Iris pigment epithelial cell (primary cell): ENCODE measurements at regions not wholly inside any gene's neighbourhood (a gene's known extent, or its start where the extent isn't known, plus 50 kb on each side); places are given as distances from the start of the nearest gene placed in this dataset.
"Not testable (repeated sequence)": the region's sequence is repeated elsewhere in the genome, so short reads cannot be mapped to it uniquely, and the experiment has no call there.

Experiments
- DNase-seq: peaks from one replicate; pipeline ENCODE4 v3.0.0-alpha.2; 2011; ENCODE audit warnings: low read depth

- no peak for DNase-seq
Observed at GRCh38 chr2:107461301-107461700, 365.4 kb upstream of the RGPD4 start.

GRCh38 chr2:107462181-107462580, 364.5 kb upstream of the RGPD4 start:
- DNase-seq = no peak

DNA sequence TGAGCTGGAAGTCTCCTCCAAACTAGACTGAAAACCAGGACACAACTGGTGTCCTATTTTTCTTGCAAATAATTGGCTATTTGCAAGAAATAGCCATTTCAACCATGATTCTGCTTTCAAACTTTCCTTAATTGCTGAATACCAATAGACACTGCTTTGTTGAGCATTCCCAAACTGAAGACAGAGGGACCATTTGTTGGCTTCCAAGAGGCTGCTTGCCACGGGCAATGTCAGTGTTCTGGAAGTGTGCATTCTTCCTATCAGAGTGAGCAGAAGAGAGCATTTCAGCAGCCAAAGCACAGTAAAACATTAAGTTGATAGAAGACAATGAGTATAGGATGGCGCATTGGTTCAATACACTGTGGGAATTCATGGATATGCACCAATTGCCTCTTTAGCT, 360.5 kb upstream of the RGPD4 start:
- no peak for DNase-seq

GRCh38 chr2:107466984-107467773, 359.5 kb upstream of the RGPD4 start:
- peak; percentile 1 for DNase-seq

DNA sequence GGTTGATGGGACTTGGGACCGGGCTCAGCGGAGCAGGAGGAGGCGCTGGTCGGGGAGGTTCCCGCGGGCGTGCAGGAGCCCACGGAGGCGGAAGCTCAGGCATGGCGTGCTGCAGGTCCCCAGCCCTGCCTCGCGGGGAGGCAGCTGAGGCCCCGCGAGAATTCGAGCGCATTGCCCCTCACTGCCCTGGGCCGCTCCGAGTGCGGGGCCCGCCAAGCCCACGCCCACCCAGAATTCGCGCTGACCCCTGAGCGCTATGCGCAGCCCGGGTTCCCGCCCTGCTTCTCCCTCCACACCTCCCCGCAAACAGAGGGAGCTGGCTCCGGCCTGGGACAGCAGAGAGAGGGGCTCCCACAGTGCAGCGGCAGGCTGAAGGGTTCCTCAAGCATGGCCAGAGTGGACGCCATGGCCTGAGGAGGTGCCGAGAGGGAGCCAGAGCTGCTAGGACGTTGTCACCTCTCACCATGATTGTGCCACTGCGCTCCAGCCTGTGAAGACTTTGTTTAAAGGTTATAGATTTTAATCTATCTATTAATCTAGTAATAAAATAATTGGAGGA, 357.2 kb upstream of the RGPD4 start:
- DNase-seq = no peak

DNA sequence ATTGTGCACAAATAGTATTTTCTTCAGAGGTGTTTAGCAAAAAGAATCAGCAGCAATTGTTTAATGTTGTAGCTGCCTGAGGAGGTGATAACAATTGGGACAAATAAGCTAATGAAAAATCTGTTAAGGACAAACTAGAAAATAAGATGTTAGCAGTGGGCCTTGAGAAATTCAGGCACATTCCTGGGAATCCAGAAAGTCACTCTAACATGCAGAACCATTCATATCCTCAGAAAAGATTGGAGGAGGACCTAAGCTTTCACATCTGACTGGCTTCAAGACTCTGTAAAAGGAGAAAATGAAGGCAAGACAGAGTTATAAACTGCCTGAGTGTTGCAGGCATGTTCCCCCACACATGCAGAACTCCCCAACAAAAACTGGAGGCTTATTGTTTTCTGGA, 353.5 kb upstream of the RGPD4 start:
- no peak for DNase-seq

DNA sequence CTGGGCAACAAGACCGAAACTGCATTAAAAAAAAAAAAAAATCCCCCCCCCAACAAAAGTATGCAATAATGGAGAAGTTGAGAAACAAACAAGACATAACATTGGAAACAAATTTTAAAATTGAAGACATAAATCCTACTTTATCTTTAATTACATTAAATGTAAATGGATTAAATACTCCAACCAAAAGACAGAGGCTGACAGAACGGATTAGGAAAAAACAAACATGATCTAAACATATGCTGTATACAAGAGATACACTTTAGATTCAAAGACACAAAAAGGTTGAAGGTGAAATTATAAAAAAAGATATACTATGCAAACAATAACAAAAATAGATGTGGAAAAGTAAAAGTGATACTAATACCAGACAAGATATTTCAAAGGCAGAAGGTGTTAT, 350.8 kb upstream of the RGPD4 start:
- DNase-seq = no peak

GRCh38 chr2:107502539-107502938, 324.2 kb upstream of the RGPD4 start:
- DNase-seq = no peak

GRCh38 chr2:107511970-107512789, 314.5 kb upstream of the RGPD4 start:
- DNase-seq = no peak

GRCh38 chr2:107525406-107525805, 301.3 kb upstream of the RGPD4 start:
- DNase-seq = peak; percentile 92

- DNase-seq = no peak
Observed at GRCh38 chr2:107529146-107529545, 297.5 kb upstream of the RGPD4 start.

GRCh38 chr2:107530046-107530445, 296.6 kb upstream of the RGPD4 start:
- no peak for DNase-seq

DNA sequence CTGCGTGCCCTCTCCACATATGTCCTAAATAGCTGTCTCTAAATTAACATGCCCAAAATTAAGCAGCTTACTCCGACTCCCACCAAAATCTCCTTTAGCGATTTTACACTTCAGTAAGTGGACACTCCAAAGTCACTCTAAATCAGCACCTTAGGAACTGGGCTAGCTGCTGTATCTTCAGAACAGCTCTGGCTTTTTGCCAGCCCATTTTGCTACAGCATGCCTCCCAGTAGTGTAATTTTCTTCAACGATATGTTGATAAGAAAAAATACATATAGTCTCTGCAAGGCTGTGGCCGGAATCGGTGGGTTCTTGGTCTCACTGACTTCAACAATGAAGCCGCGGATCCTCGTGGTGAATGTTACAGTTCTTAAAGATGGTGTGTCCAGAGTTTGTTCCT, 291.8 kb upstream of the RGPD4 start:
- no peak for DNase-seq

- not testable (repeated sequence) for DNase-seq
Observed at GRCh38 chr2:107535905-107536689, 290.6 kb upstream of the RGPD4 start.

DNA sequence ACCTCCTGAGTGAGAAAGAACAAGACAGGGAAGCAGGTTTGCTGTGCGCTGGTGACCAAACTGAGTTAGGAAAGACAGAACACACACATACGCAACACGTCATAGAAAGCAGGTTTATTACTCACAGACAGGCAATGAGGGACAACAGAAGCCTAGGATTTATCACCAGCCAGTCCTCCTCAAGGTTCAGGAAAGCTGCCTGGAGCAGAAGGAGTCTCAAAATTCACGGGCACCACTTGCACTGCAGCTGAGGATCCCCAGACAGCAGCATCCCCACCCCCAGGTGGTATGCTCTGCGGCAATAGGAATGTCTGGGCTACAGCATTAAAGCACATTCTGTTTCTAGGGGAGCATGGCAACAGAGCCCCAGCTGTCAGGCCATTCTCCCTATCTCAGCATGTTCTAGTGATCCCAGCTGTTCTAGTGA, 284.4 kb upstream of the RGPD4 start:
- DNase-seq = peak; percentile 14

DNA sequence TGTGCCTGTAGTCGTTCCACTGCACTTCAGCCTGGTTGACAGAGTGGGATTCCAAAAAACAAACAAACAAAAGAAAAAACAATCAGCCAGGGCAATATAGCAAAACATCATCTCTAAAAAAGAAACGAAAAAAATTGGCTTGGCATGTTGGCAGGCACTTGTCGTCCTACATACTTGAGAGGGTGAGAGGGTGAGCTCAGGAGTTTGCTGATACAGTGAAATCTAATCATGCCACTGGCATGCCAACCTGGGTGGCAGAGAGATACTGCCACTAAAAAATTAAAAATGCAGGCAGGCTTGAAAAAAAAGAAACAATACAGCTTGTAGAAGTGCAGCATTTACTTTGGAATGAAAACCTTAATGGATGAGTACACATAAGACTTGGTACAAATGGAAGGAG, 282.9 kb upstream of the RGPD4 start:
- no peak for DNase-seq

GRCh38 chr2:107545066-107545465, 281.6 kb upstream of the RGPD4 start:
- DNase-seq = no peak

DNA sequence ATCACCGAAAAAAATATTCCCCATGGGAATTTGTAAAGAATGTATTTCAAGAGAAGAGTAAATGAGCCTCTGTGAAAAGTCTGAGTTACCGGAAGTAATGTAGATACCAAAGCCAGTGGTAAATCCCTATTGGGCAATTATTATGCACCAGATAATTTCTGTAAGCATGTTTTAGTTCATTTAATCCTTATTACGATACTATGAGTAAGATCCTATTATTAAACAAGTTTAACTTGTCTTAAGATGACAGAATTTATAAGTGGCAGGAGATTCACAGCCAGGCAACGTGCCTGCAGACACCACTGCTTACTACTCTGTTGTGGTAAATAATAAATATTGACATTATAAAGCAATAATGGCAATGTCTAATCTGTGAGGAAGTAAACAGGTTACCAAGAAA, 280.8 kb upstream of the RGPD4 start:
- DNase-seq = no peak

DNA sequence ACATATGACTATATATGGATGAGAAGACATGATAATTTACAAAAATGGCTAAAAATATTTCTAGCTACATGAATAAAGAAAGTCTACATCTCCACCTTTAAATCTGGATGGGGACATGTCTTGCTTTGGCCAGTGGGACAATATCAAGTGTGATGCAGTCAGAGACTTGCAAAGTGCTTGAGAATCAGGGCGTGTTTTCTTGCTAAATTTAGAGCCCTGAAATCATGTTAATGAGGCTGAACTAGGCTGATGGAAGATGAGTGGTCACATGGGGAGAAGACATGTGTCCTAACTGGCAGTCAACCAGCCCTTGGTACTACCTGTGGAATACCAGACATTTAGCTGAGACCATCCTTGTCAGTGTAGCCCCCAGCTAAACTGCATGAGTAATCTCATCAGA, 278.5 kb upstream of the RGPD4 start:
- DNase-seq = no peak

DNA sequence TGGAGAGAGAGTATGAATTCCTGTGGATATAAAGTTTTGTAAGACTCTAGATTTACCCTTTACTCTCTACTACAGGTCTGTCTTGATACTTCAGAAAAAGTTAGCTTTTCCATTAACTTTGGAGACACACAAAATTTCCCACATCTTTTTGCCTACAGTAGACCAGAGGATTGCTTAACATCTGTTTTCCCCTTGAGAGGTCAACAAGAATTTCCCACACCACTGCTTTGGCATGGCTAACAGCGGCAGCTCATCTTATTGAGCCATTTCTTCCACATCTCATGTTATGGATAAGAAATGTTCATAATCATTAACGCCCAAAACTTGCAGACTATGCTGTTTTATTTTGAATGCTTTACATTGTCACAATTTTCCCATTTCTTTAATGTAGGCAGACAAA, 273.6 kb upstream of the RGPD4 start:
- DNase-seq = no peak

GRCh38 chr2:107553539-107553938, 273.2 kb upstream of the RGPD4 start:
- peak; percentile 20 for DNase-seq

GRCh38 chr2:107556038-107556627, 270.6 kb upstream of the RGPD4 start:
- no peak for DNase-seq
